ENCODE measurements at regions not wholly inside any gene's neighbourhood (a gene's known extent, or its start where the extent isn't known, plus 50 kb on each side); places are given as distances from the start of the nearest gene placed in this dataset.

- DNase-seq, result no peak
These were observed 239.2 kb upstream of the SLITRK1 start for GRCh38 chr13:84121456-84121855.

- DNase-seq, result no peak
These were observed 236.7 kb upstream of the SLITRK1 start for GRCh38 chr13:84118839-84119409.

- DNase-seq, result no peak
These were observed 216.0 kb upstream of the SLITRK1 start for GRCh38 chr13:84098273-84098672.

GRCh38 chr13:84097148-84097547 is 214.9 kb upstream of the SLITRK1 start:
- no peak for DNase-seq

GRCh38 chr13:84096216-84096615 is 213.9 kb upstream of the SLITRK1 start:
- no peak for DNase-seq

- no peak for DNase-seq
These were observed 206.7 kb upstream of the SLITRK1 start for GRCh38 chr13:84088996-84089395.

GRCh38 chr13:84086847-84087162 is 204.5 kb upstream of the SLITRK1 start:
- no peak for DNase-seq

GRCh38 chr13:84086098-84086846 is 204.0 kb upstream of the SLITRK1 start:
- peak; percentile 6 for DNase-seq

GRCh38 chr13:84082462-84082861 is 200.2 kb upstream of the SLITRK1 start:
- no peak for DNase-seq

- DNase-seq, result no peak
These were observed 198.7 kb upstream of the SLITRK1 start for GRCh38 chr13:84080748-84081530.

GRCh38 chr13:84077271-84077670 is 195.0 kb upstream of the SLITRK1 start:
- DNase-seq, result no peak

GRCh38 chr13:84076280-84076679 is 194.0 kb upstream of the SLITRK1 start:
- no peak for DNase-seq

- no peak for DNase-seq
These were observed 168.3 kb upstream of the SLITRK1 start for GRCh38 chr13:84050536-84050935.

- DNase-seq, result no peak
These were observed 167.4 kb upstream of the SLITRK1 start for GRCh38 chr13:84049443-84050219.

GRCh38 chr13:84044805-84045204 is 162.5 kb upstream of the SLITRK1 start:
- DNase-seq, result no peak

- DNase-seq, result no peak
These were observed 155.7 kb upstream of the SLITRK1 start for GRCh38 chr13:84038001-84038400.

GRCh38 chr13:84032116-84032515 is 149.8 kb upstream of the SLITRK1 start:
- no peak for DNase-seq

GRCh38 chr13:84031120-84031519 is 148.8 kb upstream of the SLITRK1 start:
- DNase-seq, result no peak

GRCh38 chr13:84029396-84029795 is 147.1 kb upstream of the SLITRK1 start:
- DNase-seq, result no peak

- DNase-seq, result no peak
These were observed 143.6 kb upstream of the SLITRK1 start for GRCh38 chr13:84025824-84026223.

- no peak for DNase-seq
These were observed 114.1 kb upstream of the SLITRK1 start for GRCh38 chr13:83996415-83996814.

GRCh38 chr13:83995930-83996329 is 113.7 kb upstream of the SLITRK1 start:
- no peak for DNase-seq

All from CD4-positive, alpha-beta T cell treated with Interferon gamma for 1 hour (primary cell).